Osteocyte (in vitro differentiated cells): ENCODE measurements at regions not wholly inside any gene's neighbourhood (a gene's known extent, or its start where the extent isn't known, plus 50 kb on each side); places are given as distances from the start of the nearest gene placed in this dataset.
A peak's percentile ranks its signal among the peaks of the same experiment; 100 is the strongest.

Source experiments
- DNase-seq: peaks from one replicate; pipeline ENCODE4 v3.0.0; 2021; ENCODE audit warnings: mixed read lengths; ENCODE audit not compliant: unreplicated experiment; ENCODE audit errors: extremely low spot score
- H3K27ac Mint-ChIP-seq: one replicate; pipeline ENCODE4 v1.8.0; 2021; ENCODE audit warnings: mild to moderate bottlenecking, mixed read lengths; ENCODE audit not compliant: unreplicated experiment
- H3K27me3 Mint-ChIP-seq: one replicate; pipeline ENCODE4 v1.8.0; 2021; ENCODE audit warnings: mixed read lengths; ENCODE audit not compliant: unreplicated experiment
- H3K36me3 Mint-ChIP-seq: one replicate; pipeline ENCODE4 v1.8.0; 2021; ENCODE audit warnings: mixed read lengths; ENCODE audit not compliant: unreplicated experiment
- H3K4me1 Mint-ChIP-seq: one replicate; pipeline ENCODE4 v1.8.0; 2021; ENCODE audit warnings: mixed read lengths; ENCODE audit not compliant: unreplicated experiment
- H3K4me3 Mint-ChIP-seq: one replicate; pipeline ENCODE4 v1.8.0; 2021; ENCODE audit warnings: mild to moderate bottlenecking, moderate library complexity, mixed read lengths; ENCODE audit not compliant: unreplicated experiment
- H3K9me3 Mint-ChIP-seq: one replicate; pipeline ENCODE4 v1.8.0; 2021; ENCODE audit warnings: mixed read lengths; ENCODE audit not compliant: unreplicated experiment
- CTCF ChIP-seq: fragments of 200-600 bp; sonication (generic); IDR thresholded peaks from 2 replicates; pipeline ENCODE4 v1.5.0; 2021; ENCODE audit warnings: antibody characterized with exemption, mild to moderate bottlenecking, moderate library complexity

GRCh38 chr12:124636138-124636978 is 68.9 kb upstream of the NCOR2 start:
- H3K27ac Mint-ChIP-seq = peak overlapping the region; percentile 16
- no peaks in the 10 kb centered on the region for H3K36me3 Mint-ChIP-seq
- peaks cover 18% of the 10 kb centered on the region for H3K9me3 Mint-ChIP-seq
- TF ChIP-seq CTCF = no peak
- H3K4me3 Mint-ChIP-seq = no peak overlapping the region
- DNase-seq = no peak
- H3K4me1 Mint-ChIP-seq = peaks cover 34% of the 10 kb centered on the region
- no peaks in the 10 kb centered on the region for H3K27me3 Mint-ChIP-seq

- H3K27ac Mint-ChIP-seq = no peak overlapping the region
- no peak overlapping the region for H3K4me3 Mint-ChIP-seq
- H3K27me3 Mint-ChIP-seq = no peaks in the 10 kb centered on the region
- H3K4me1 Mint-ChIP-seq = peaks cover 37% of the 10 kb centered on the region
- no peak for DNase-seq
- H3K9me3 Mint-ChIP-seq = peaks cover 17% of the 10 kb centered on the region
- no peak for TF ChIP-seq CTCF
- no peaks in the 10 kb centered on the region for H3K36me3 Mint-ChIP-seq
These were observed 67.9 kb upstream of the NCOR2 start for GRCh38 chr12:124635316-124635715.

- DNase-seq = no peak
- Mint-ChIP-seq H3K27ac (peak overlapping the region; percentile 68), H3K27me3 (no peaks in the 10 kb centered on the region), H3K36me3 (no peaks in the 10 kb centered on the region), H3K4me1 (peaks cover 35% of the 10 kb centered on the region), H3K4me3 (no peak overlapping the region), H3K9me3 (peaks cover 5% of the 10 kb centered on the region)
- TF ChIP-seq CTCF = no peak
These were observed 66.3 kb upstream of the NCOR2 start for GRCh38 chr12:124633365-124634362.

- no peaks in the 10 kb centered on the region for H3K27me3 Mint-ChIP-seq
- no peak overlapping the region for H3K4me3 Mint-ChIP-seq
- TF ChIP-seq CTCF = no peak
- H3K36me3 Mint-ChIP-seq = no peaks in the 10 kb centered on the region
- peaks cover 5% of the 10 kb centered on the region for H3K9me3 Mint-ChIP-seq
- DNase-seq = no peak
- no peak overlapping the region for H3K27ac Mint-ChIP-seq
- H3K4me1 Mint-ChIP-seq = peaks cover 39% of the 10 kb centered on the region
These were observed 65.1 kb upstream of the NCOR2 start for GRCh38 chr12:124632519-124632984.
